ENCODE measurements at regions not wholly inside any gene's neighbourhood (a gene's known extent, or its start where the extent isn't known, plus 50 kb on each side); places are given as distances from the start of the nearest gene placed in this dataset.

- no TSS peak for BruUV-seq (replicated peaks)
- H3K79me2 ChIP-seq (ENCODE audit: insufficient read depth, low read depth, low read length) = no peaks in the 10 kb centered on the region
- H3K27ac ChIP-seq (ENCODE audit: low read depth, low read length, poor library complexity, severe bottlenecking) = no peak overlapping the region
- POLR2A ChIA-PET = interaction anchor here (0.6 kb wide), 1 partner anchor 20 kb away, joined by 3 read pairs; no protein-coding TSS in a partner anchor
- no peaks in the 10 kb centered on the region for H3K9me3 ChIP-seq (ENCODE audit: low read length)
- no peak for DNase-seq (ENCODE audit: low spot score)
- intact Hi-C loops (cut with micrococcal nuclease; ENCODE audit: unreplicated experiment) = no loop called here
- H3K4me2 ChIP-seq (ENCODE audit: low read length) = no peak overlapping the region
- CTCF ChIA-PET (ENCODE audit: unreplicated experiment) = no interaction called here
- no peak overlapping the region for H3K4me3 ChIP-seq (ENCODE audit: low read depth, low read length, poor library complexity, severe bottlenecking)
- H2AFZ ChIP-seq (ENCODE audit: low read length) = no peak overlapping the region
- H3K4me1 ChIP-seq (ENCODE audit: insufficient read depth, low read length, poor library complexity, severe bottlenecking) = no peaks in the 10 kb centered on the region
- H4K20me1 ChIP-seq (ENCODE audit: insufficient read depth, low read length) = no peaks in the 10 kb centered on the region
- H3K9me2 ChIP-seq (ENCODE audit: insufficient read depth, low read length) = no peaks in the 10 kb centered on the region
- TF ChIP-seq EZH2phosphoT487 (IDR thresholded peaks at IDR 0.05; ENCODE audit: borderline replicate concordance, low read depth, low read length) = no peak
- no peaks in the 10 kb centered on the region for H3K36me3 ChIP-seq (ENCODE audit: insufficient read depth, low read length)
Measured at GRCh38 chr3:68363796-68364195, 568.6 kb downstream of the TAFA4 start.

GRCh38 chr3:68360492-68360891 is 571.9 kb downstream of the TAFA4 start:
- H3K9me3 ChIP-seq (ENCODE audit: low read length) = no peaks in the 10 kb centered on the region
- no peak overlapping the region for H2AFZ ChIP-seq (ENCODE audit: low read length)
- no peaks in the 10 kb centered on the region for H3K4me1 ChIP-seq (ENCODE audit: insufficient read depth, low read length, poor library complexity, severe bottlenecking)
- DNase-seq (ENCODE audit: low spot score) = no peak
- H3K27ac ChIP-seq (ENCODE audit: low read depth, low read length, poor library complexity, severe bottlenecking) = no peak overlapping the region
- no peak overlapping the region for H3K4me3 ChIP-seq (ENCODE audit: low read depth, low read length, poor library complexity, severe bottlenecking)
- CTCF ChIA-PET (ENCODE audit: unreplicated experiment) = no interaction called here
- no peaks in the 10 kb centered on the region for H4K20me1 ChIP-seq (ENCODE audit: insufficient read depth, low read length)
- no peak for TF ChIP-seq CTCF (conservative IDR thresholded peaks at IDR 0.05; ENCODE audit: low read length)
- no peak for TF ChIP-seq EZH2phosphoT487 (IDR thresholded peaks at IDR 0.05; ENCODE audit: borderline replicate concordance, low read depth, low read length)
- H3K79me2 ChIP-seq (ENCODE audit: insufficient read depth, low read depth, low read length) = no peaks in the 10 kb centered on the region
- no TSS peak for BruUV-seq (replicated peaks)
- no peaks in the 10 kb centered on the region for H3K36me3 ChIP-seq (ENCODE audit: insufficient read depth, low read length)
- intact Hi-C loops (cut with micrococcal nuclease; ENCODE audit: unreplicated experiment) = no loop called here
- no peaks in the 10 kb centered on the region for H3K9me2 ChIP-seq (ENCODE audit: insufficient read depth, low read length)
- POLR2A ChIA-PET = no interaction called here
- no peak overlapping the region for H3K4me2 ChIP-seq (ENCODE audit: low read length)

GRCh38 chr3:68345781-68346180 is 586.6 kb downstream of the TAFA4 start:
- Histone ChIP-seq H3K9me3 (ENCODE audit: low read length) (no peaks in the 10 kb centered on the region), H3K79me2 (ENCODE audit: insufficient read depth, low read depth, low read length) (no peaks in the 10 kb centered on the region), H3K27ac (ENCODE audit: low read depth, low read length, poor library complexity, severe bottlenecking) (no peak overlapping the region), H3K36me3 (ENCODE audit: insufficient read depth, low read length) (no peaks in the 10 kb centered on the region), H3K4me1 (ENCODE audit: insufficient read depth, low read length, poor library complexity, severe bottlenecking) (no peaks in the 10 kb centered on the region), H2AFZ (ENCODE audit: low read length) (no peak overlapping the region), H4K20me1 (ENCODE audit: insufficient read depth, low read length) (no peaks in the 10 kb centered on the region), H3K4me3 (ENCODE audit: low read depth, low read length, poor library complexity, severe bottlenecking) (no peak overlapping the region), H3K9me2 (ENCODE audit: insufficient read depth, low read length) (no peaks in the 10 kb centered on the region), H3K4me2 (ENCODE audit: low read length) (no peak overlapping the region)
- CTCF ChIA-PET (ENCODE audit: unreplicated experiment) = no interaction called here
- POLR2A ChIA-PET = no interaction called here
- DNase-seq (ENCODE audit: low spot score) = no peak
- TF ChIP-seq CTCF (conservative IDR thresholded peaks at IDR 0.05; ENCODE audit: low read length) (no peak), EZH2phosphoT487 (IDR thresholded peaks at IDR 0.05; ENCODE audit: borderline replicate concordance, low read depth, low read length) (no peak)
- intact Hi-C loops (cut with micrococcal nuclease; ENCODE audit: unreplicated experiment) = no loop called here
- no TSS peak for BruUV-seq (replicated peaks)
